Psoas muscle (tissue), 7 donors: ENCODE measurements at regions not wholly inside any gene's neighbourhood (a gene's known extent, or its start where the extent isn't known, plus 50 kb on each side); places are given as distances from the start of the nearest gene placed in this dataset.

Source experiments
- ATAC-seq, 4 donors: fragments of 200-7000 bp; cut with Tn5 transposase; one replicate each; pipeline ENCODE4 v1.9.1; 2020; ENCODE audit warnings: moderate library complexity in 3 of 4, mild to moderate bottlenecking in 2 of 4
- DNase-seq, 2 donors: peaks; one replicate each; pipeline ENCODE4 v3.0.0-alpha.2; 2020
- H3K27ac ChIP-seq: fragments of 200-600 bp; one replicate; pipeline ENCODE4 v1.8.0; 2022
- H3K27me3 ChIP-seq, 3 donors: fragments of 200-600 bp in 1 of 3; one replicate each; pipeline versions ENCODE4 v1.6.1 to v1.8.0; 2013 to 2022; ENCODE audit warnings: low read length in 2 of 3, mild to moderate bottlenecking in 2 of 3, moderate library complexity in 1 of 3; ENCODE audit not compliant: insufficient read depth in 3 of 3
- H3K36me3 ChIP-seq, 2 donors: fragments of 200-600 bp in 1 of 2; one replicate each; pipeline versions ENCODE4 v1.6.1 to v1.8.0; 2013 to 2022; ENCODE audit warnings: low read depth in 1 of 2, mild to moderate bottlenecking in 1 of 2, moderate library complexity in 1 of 2; ENCODE audit not compliant: insufficient read depth in 1 of 2
- H3K4me1 ChIP-seq: fragments of 200-600 bp; one replicate; pipeline ENCODE4 v1.8.0; 2022
- H3K4me3 ChIP-seq: fragments of 200-600 bp; one replicate; pipeline ENCODE4 v1.8.0; 2022; ENCODE audit warnings: mild to moderate bottlenecking
- H3K9me3 ChIP-seq: fragments of 200-600 bp; one replicate; pipeline ENCODE4 v1.8.0; 2022
- CTCF ChIP-seq: fragments of 200-600 bp; IDR thresholded peaks from one replicate; pipeline ENCODE4 v1.8.0; 2022; ENCODE audit warnings: antibody characterized with exemption
- WGBS, 3 donors: extraction: QIAGEN DNeasy Blood & Tissue Kit; methylation state at CpG; one replicate each; pipeline versions ENCODE4 v1.1.6 to v1.1.7; 2013; 5-methylcytosine and 5-hydroxymethylcytosine counted together
- intact Hi-C, 2 donors: fragments of 100-400 bp; cut with DNase I; formaldehyde crosslinking; loops; one replicate each; pipeline versions ENCODE4 v1.11.0 to v1.14.2; 2022
- donor health status: healthy with polysubstance abuse.
- donor health status: DM: no; HTN: no; CAD: no; lungs with moderate emphysema.
- donor health status: Bipolar disorder and iron deficiency.
- donor health status: healthy.
- donor health status: DM: yes; HTN: yes; CAD: no.
- donor health status: DM: no; HTN: no; CAD: no.
- donor health status: DM: yes; HTN: yes; CAD: no.

GRCh38 chr14:71405676-71406075 lies 498.4 kb downstream of the PCNX1 start:
- H3K36me3 ChIP-seq: no peaks in the 10 kb centered on the region
- H3K9me3 ChIP-seq: no peaks in the 10 kb centered on the region
- H3K27me3 ChIP-seq: no peaks in the 10 kb centered on the region
- ATAC-seq: no peak
- H3K4me3 ChIP-seq: no peak overlapping the region
- WGBS, 3 donors: 91 to 93% (median 91%) methylated on average over 4 of the region's 4 CpGs
- H3K4me1 ChIP-seq: no peaks in the 10 kb centered on the region
- intact Hi-C loops: no loop called here
- no peak for DNase-seq
- H3K27ac ChIP-seq: no peak overlapping the region
- TF ChIP-seq CTCF: no peak

- Histone ChIP-seq H3K9me3 (no peaks in the 10 kb centered on the region), H3K4me1 (no peaks in the 10 kb centered on the region), H3K27me3 (no peaks in the 10 kb centered on the region), H3K4me3 (no peak overlapping the region), H3K27ac (no peak overlapping the region), H3K36me3 (no peaks in the 10 kb centered on the region)
- ATAC-seq: no peak
- whole genome bisulfite sequencing, 3 donors: 69 to 78% (median 71%) methylated on average over 7 of the region's 7 CpGs
- no peak for DNase-seq
- intact Hi-C loops: no loop called here
- TF ChIP-seq CTCF: no peak
These were observed 501.2 kb downstream of the PCNX1 start for GRCh38 chr14:71408362-71409030.

DNA sequence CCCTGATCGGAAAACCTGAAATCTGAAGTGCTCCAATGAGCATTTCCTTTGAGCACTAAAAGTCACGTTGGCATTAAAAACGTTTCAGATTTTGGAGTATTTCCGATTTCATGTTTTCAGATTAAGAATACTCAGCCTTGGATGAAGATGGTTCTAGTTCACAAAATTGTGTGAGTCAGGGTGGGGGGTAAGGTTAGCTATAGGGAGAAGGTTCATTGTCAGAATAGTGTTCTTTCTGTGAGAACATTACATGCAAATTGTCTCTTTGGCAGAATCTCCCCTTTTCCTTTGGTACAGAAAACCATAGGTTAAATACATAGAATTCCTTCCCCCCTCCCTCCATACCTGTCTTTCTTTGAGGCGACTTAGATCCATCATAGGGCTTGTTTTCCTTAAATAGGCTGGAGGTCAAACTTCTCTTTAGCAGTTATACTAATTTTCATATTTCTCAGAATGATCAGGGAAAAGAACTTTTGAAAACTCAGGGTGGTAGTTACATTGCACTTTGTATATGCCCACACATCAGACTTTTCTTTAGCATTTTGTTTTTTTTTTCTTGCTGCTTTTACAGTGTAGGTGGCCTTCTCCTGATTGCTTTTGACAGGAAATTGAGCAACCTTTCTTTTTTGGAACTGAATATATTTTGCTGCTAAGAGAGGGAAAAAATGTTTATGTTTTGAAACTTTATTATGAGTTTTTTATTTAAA lies 503.5 kb downstream of the PCNX1 start:
- Histone ChIP-seq H3K27me3 (no peaks in the 10 kb centered on the region), H3K4me3 (no peak overlapping the region), H3K4me1 (no peaks in the 10 kb centered on the region), H3K27ac (no peak overlapping the region), H3K36me3 (no peaks in the 10 kb centered on the region), H3K9me3 (no peaks in the 10 kb centered on the region)
- no peak for ATAC-seq
- TF ChIP-seq CTCF: no peak
- intact Hi-C loops: no loop called here
- WGBS, 3 donors: 90 to 94% (median 92%) methylated on average over 5 of the region's 5 CpGs
- DNase-seq: no peak

GRCh38 chr14:71411285-71411595 lies 504.0 kb downstream of the PCNX1 start:
- intact Hi-C loops: no loop called here

More at GRCh38 chr14:71411285-71411595, 504.0 kb downstream of the PCNX1 start:
- 87 to 94% (median 92%) methylated on average over 3 of the region's 3 CpGs for WGBS, 3 donors
- Histone ChIP-seq H3K4me3 (no peak overlapping the region), H3K4me1 (no peaks in the 10 kb centered on the region), H3K9me3 (no peaks in the 10 kb centered on the region), H3K27ac (no peak overlapping the region), H3K27me3 (no peaks in the 10 kb centered on the region), H3K36me3 (no peaks in the 10 kb centered on the region)
- no peak for DNase-seq
- TF ChIP-seq CTCF: no peak
- ATAC-seq: no peak
